HL-60 (cell line): ENCODE measurements at regions not wholly inside any gene's neighbourhood (a gene's known extent, or its start where the extent isn't known, plus 50 kb on each side); places are given as distances from the start of the nearest gene placed in this dataset.
A peak's percentile ranks its signal among the peaks of the same experiment; 100 is the strongest.

Source experiments
- DNase-seq, 2 experiments: peaks; one replicate each; pipeline ENCODE4 v3.0.0-alpha.2; 2010 to 2020; ENCODE audit warnings: low read depth in 1 of 2, low spot score in 1 of 2
- H3K27ac ChIP-seq: fragments of 250-450 bp; sonication (Bioruptor Pico); replicated peaks from 2 replicates; pipeline ENCODE4 v1.5.1; 2020; ENCODE audit warnings: mild to moderate bottlenecking, moderate library complexity
- H3K27me3 ChIP-seq: fragments of 250-450 bp; sonication (Bioruptor Pico); 2 replicates; pipeline ENCODE4 v1.5.1; 2021; ENCODE audit warnings: mild to moderate bottlenecking, moderate library complexity; ENCODE audit not compliant: insufficient read depth, poor library complexity, severe bottlenecking
- H3K4me3 ChIP-seq: replicated peaks from 2 replicates; pipeline ENCODE4 v1.5.1; 2011; ENCODE audit warnings: mild to moderate bottlenecking, control low read depth, low read length; ENCODE audit not compliant: insufficient read depth
- GABPA ChIP-seq: IDR thresholded peaks from 2 replicates; pipeline ENCODE4 v1.6.1; 2012; ENCODE audit warnings: low read depth
- POLR2AphosphoS5 ChIP-seq: IDR thresholded peaks from 2 replicates; pipeline ENCODE4 v1.6.1; 2012; ENCODE audit warnings: low read depth
- SPI1 ChIP-seq: IDR thresholded peaks from 2 replicates; pipeline ENCODE4 v1.6.1; 2012; ENCODE audit warnings: low read depth, mild to moderate bottlenecking, borderline replicate concordance
- TF ChIP-seq, protein P1 (sequence below): IDR thresholded peaks from 2 replicates; pipeline ENCODE4 v1.6.1; 2012; ENCODE audit warnings: low read depth; ENCODE audit not compliant: insufficient replicate concordance
- TF ChIP-seq, protein P2 (sequence below): IDR thresholded peaks from one replicate; pipeline ENCODE4 v1.5.1; 2011; ENCODE audit warnings: low read length, control low read depth, inconsistent platforms; ENCODE audit not compliant: insufficient read depth

GRCh38 chr16:6335072-6335471 lies 997.6 kb upstream of the RBFOX1 start:
- Histone ChIP-seq H3K27ac (no peak overlapping the region), H3K4me3 (no peak overlapping the region), H3K27me3 (no peaks in the 10 kb centered on the region)
- DNase-seq, result no peak
- TF ChIP-seq, protein P1, sequence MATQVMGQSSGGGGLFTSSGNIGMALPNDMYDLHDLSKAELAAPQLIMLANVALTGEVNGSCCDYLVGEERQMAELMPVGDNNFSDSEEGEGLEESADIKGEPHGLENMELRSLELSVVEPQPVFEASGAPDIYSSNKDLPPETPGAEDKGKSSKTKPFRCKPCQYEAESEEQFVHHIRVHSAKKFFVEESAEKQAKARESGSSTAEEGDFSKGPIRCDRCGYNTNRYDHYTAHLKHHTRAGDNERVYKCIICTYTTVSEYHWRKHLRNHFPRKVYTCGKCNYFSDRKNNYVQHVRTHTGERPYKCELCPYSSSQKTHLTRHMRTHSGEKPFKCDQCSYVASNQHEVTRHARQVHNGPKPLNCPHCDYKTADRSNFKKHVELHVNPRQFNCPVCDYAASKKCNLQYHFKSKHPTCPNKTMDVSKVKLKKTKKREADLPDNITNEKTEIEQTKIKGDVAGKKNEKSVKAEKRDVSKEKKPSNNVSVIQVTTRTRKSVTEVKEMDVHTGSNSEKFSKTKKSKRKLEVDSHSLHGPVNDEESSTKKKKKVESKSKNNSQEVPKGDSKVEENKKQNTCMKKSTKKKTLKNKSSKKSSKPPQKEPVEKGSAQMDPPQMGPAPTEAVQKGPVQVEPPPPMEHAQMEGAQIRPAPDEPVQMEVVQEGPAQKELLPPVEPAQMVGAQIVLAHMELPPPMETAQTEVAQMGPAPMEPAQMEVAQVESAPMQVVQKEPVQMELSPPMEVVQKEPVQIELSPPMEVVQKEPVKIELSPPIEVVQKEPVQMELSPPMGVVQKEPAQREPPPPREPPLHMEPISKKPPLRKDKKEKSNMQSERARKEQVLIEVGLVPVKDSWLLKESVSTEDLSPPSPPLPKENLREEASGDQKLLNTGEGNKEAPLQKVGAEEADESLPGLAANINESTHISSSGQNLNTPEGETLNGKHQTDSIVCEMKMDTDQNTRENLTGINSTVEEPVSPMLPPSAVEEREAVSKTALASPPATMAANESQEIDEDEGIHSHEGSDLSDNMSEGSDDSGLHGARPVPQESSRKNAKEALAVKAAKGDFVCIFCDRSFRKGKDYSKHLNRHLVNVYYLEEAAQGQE, result no peak
- TF ChIP-seq, protein P2, sequence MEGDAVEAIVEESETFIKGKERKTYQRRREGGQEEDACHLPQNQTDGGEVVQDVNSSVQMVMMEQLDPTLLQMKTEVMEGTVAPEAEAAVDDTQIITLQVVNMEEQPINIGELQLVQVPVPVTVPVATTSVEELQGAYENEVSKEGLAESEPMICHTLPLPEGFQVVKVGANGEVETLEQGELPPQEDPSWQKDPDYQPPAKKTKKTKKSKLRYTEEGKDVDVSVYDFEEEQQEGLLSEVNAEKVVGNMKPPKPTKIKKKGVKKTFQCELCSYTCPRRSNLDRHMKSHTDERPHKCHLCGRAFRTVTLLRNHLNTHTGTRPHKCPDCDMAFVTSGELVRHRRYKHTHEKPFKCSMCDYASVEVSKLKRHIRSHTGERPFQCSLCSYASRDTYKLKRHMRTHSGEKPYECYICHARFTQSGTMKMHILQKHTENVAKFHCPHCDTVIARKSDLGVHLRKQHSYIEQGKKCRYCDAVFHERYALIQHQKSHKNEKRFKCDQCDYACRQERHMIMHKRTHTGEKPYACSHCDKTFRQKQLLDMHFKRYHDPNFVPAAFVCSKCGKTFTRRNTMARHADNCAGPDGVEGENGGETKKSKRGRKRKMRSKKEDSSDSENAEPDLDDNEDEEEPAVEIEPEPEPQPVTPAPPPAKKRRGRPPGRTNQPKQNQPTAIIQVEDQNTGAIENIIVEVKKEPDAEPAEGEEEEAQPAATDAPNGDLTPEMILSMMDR, result peak; percentile 21

GRCh38 chr16:6331770-6332169 lies 1000.9 kb upstream of the RBFOX1 start:
- Histone ChIP-seq H3K4me3 (no peak overlapping the region), H3K27me3 (no peaks in the 10 kb centered on the region), H3K27ac (no peak overlapping the region)
- DNase-seq, result no peak
- TF ChIP-seq POLR2AphosphoS5 (no peak), SPI1 (no peak), GABPA (no peak)
- TF ChIP-seq, protein P1, result no peak
- TF ChIP-seq, protein P2, result no peak

DNA sequence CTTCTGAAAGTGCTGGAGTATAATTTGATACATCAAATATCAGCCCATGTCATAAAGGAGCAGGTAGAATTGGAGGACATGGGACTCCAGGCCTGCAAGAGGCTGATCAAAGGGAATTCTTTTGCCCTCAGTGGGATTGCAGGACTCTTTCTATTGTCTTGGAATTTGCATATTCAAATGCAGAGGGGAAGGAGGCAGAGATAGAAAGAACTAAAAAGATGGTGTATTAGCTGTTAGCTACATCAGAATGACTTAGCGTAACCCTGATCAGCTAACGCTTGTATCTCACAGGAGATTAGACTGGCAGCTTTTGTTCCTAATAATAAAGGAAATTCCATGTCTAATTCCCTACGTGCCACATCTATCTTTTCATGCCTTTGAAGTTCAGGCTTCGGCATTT lies 1014.7 kb upstream of the RBFOX1 start:
- H3K27ac ChIP-seq, result no peak overlapping the region

More for the DNA sequence above, 1014.7 kb upstream of the RBFOX1 start:
- H3K4me3 ChIP-seq, result no peak overlapping the region
- TF ChIP-seq POLR2AphosphoS5 (no peak), GABPA (no peak), SPI1 (no peak)
- TF ChIP-seq, protein P1, result no peak
- TF ChIP-seq, protein P2, result no peak
- no peak for DNase-seq
- no peaks in the 10 kb centered on the region for H3K27me3 ChIP-seq
